Dermis blood vessel endothelial cell (primary cell): ENCODE measurements at regions not wholly inside any gene's neighbourhood (a gene's known extent, or its start where the extent isn't known, plus 50 kb on each side); places are given as distances from the start of the nearest gene placed in this dataset.
A peak's percentile ranks its signal among the peaks of the same experiment; 100 is the strongest.
"Not testable (repeated sequence)": the region's sequence is repeated elsewhere in the genome, so short reads cannot be mapped to it uniquely, and the experiment has no call there.

ENCODE experiments used
- DNase-seq: peaks from one replicate; pipeline ENCODE4 v3.0.0; 2010

DNA sequence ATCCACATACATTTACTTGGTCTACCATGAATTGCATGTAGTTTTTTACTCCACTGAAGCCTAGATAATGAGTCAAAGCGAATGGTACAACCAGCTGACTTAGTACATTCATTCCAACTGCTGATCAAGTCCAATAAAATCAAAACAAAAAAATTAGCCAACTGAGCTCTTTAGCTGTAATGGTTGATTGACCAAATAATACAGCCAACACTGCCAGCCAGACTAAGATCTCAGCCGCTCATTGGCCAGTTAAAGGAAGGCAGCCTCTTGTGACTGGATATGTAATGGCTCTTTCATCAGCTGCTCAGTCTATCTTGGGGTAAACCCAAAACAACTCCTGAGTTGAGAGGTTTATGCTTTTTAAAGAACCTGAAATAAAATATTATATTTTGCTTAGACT is 204.3 kb upstream of the RSPO3 start:
- no peak for DNase-seq

DNA sequence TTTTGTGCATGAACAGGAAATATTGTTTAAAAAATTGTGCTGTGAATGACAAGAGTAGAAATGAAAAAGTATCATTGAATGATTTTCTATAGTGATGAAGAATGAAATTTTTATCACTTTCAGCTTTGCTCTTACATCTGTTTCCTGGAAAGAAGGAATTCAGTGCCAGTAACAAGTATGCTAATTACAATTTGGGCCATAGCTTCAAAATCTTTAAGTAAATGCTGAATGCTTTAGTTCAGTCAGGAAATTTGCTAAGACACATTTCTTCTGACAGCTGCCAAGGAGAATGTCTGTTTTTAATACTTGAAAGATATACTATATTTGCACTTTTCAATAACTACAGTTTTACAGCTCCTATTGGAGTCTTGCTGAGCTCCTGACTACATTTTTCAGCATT is 203.7 kb upstream of the RSPO3 start:
- DNase-seq, result peak; percentile 29

DNA sequence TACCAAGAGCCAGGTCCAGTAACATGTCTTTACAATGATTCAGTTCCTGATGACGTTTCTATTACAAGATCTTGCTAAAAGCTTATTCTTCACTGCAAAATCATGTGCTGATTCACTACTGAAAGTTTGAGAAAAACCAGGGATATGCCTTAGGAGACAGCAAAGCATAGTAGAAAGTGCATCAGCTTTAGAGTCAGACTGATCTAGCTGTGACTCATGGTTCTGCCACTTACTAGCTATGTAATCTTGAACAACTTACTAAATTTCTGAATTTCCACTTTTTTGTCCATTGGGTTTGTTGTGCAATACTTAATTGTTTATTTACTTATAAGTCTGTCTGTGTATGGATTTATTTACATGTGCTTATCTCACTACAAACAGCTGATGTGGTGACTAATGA is 198.5 kb upstream of the RSPO3 start:
- DNase-seq, result peak; percentile 60

DNA sequence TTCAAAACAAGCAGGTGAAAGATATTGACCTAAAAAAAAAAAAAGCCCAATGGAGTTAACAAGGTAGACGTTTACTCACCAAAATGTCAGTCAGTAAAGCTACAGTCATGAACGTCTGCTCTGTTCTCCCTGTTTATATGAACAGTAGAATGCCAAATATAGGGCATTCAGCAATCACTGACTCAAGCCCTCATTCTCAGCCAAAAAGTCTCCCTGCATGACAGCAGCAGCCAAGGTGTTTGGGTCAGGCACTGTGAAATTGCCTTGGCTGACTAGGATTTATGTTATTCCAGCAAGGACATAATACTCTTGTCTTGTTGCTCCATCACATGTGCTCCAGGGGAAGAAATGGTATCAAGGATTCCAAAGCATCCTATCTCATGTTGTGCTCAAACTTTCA is 194.7 kb upstream of the RSPO3 start:
- DNase-seq, result no peak

DNA sequence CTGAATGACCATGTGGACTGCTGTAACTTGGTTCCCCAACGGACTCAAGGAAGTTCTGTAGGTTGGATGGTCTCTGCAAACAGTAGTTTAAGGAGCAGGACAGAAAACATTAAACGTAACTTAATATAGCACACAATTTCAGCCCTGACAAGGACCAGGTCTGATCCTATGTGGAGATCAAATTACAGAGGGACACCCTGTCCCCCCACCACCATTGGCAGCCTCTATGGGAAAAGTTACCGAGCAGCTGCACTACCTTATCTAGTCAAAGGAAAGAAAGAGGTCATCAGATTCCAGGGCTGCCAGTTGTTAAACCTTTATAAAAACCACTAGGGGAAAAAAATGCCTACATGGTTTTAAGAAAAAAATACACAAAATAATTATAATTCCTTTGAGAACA is 191.5 kb upstream of the RSPO3 start:
- no peak for DNase-seq

DNA sequence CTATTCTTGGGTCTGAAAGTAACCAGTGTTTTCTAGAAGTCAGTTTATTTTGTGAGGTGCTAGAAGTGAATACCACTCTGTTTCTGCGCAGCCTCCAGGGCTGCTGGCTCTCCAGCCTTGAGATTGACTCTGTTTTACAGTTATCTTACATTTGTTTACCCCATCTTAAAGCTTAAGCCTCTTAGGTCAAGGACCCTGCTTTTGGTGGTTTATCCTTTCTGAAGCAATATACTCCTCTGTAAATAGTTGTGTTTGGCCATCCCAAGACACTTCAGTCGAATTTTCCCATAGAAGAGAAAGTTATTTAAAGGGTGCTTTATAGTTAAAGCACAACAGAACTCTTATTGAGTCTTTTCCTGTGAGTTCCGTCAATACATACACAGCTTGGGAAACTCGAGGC is 190.6 kb upstream of the RSPO3 start:
- DNase-seq, result no peak

DNA sequence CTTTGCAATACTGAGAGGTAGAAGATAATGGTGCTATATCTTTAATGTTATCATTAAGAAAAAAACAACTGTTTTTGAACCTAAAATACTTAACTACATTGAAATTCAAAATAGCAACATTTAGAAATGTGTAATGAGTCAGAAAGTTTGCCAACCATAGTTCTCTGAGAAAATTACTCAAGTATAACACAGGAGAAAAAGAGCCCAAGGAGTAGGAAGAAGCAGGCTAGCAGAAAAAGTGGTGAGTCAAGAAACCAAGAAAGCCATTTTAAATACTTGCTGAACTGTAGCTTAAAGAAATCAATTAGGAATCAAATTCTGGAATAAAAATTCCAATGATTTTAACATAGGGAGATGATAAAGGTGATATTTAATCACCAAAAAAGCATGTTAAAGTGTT is 181.0 kb upstream of the RSPO3 start:
- no peak for DNase-seq

DNA sequence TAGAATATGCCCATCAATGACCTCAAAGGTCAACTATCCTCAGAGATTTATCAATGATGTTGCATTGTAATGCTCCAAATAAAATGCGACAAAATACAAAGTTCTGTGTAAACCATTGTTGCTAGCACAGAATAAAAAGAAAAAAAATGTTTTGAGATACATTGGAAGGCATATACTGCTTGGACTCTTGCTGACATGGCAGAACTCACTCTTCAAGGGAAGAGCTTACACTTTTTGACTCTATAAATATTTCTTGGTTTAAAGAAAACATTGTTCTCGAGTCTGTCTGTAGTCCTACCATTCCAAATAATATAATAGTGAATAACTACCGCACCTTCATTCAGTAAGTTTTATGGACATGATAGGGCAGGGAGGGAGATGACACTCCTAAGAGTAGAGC is 178.7 kb upstream of the RSPO3 start:
- DNase-seq, result no peak

DNA sequence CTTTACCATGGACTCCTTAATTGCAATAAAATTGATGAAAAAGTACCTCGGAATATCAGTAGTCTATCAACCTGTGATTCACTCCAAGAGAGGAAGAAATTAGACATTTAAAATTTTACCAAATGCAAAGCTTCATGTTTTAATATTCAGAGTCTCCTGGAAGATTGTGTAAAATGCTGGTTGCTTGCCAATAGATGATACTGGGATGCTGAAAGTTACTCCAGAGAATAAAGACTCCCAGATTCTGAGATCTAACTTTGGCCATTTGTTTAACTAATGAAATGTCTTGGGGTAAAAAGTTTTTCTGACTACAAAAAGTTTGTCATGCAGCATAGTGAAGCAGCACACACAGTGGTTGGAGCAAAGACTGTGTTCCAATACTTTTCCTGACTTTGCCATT is 176.7 kb upstream of the RSPO3 start:
- no peak for DNase-seq

DNA sequence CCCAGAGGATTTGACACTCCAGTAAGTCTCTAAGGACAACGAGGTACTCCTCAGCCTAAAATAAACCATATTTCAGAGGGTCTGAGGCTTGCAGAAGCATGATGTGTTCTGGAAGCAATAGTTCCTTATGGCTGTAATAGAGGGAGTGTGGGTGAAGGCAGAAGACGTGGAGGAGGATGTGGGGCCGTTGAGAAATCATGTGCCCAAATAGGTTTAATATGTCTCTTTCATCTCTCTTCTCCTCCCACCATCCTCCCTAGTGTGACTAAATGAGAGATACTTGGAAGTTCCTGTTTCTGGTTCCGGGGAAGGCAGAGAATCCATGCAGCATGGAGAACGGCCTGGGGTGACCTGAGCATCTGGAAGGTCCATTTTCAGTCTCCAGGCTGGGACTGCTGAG is 174.0 kb upstream of the RSPO3 start:
- DNase-seq, result no peak

DNA sequence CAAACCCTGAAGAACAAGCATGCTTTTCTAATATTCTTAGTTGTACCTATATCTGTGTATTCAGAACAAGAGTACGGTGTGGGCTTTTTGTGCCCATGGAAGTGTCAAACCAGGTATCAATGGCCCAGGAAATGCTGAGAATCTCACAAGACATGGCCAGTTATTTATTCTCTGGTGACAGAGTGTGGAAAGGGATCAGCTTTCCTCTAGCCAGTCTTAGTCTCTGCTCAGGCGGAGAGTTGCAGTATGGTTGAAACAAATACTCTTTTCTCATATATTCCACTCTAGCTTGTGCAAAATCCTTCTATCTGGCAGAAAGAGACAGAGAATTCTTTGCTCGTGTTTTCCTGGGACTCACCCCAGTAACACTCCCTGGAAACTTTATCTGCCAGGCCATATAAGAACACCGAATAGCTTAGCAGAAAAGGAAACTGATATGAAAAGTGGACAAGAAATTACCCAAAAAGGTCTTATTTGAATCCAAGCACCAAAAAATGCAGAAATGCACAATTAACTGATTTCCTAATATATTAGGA is 173.3 kb upstream of the RSPO3 start:
- DNase-seq, result no peak

DNA sequence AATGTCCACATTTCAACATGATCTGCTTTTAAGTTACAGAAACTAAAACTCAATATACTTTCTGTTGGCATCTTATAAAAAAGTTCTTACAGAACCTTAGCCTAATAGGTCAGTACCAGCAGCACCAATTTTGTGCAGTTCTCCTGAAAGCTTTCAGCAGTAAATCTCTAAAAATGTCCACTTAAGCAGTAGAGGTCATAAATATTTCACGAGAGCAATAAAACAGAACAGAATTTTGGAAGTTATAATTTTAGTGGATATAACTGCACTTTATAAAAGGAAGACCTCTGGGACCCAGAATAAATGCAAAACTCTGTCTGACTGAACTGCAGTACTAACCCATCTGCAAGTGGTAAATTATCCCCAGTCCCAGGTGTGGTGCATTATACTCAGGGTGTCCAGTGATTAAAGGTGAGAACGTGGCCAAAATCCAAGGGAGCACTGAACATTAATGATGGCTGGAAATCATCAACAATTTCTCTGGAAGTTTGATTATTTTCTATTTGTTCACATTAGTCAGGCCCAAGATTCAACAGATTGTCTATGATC is 172.6 kb upstream of the RSPO3 start:
- no peak for DNase-seq

DNA sequence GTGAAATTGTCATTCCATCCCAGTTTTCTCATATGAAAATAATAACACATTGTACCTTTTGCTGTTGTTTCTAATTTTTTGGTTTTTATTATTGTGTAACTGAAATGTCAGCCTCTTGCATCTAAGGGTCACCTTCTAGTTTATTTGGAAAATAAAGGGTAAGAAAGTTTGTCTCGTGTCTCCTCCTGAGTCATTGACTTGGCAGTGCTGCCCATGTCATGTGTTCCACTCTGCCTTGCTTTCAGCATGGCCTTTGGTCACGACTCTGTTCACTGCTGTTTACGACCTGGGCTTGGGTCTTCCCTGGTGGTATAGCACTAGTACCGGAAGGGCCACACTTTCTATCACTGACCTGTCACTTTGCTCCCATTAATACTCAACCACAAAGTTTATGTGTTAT is 171.4 kb upstream of the RSPO3 start:
- DNase-seq, result no peak

DNA sequence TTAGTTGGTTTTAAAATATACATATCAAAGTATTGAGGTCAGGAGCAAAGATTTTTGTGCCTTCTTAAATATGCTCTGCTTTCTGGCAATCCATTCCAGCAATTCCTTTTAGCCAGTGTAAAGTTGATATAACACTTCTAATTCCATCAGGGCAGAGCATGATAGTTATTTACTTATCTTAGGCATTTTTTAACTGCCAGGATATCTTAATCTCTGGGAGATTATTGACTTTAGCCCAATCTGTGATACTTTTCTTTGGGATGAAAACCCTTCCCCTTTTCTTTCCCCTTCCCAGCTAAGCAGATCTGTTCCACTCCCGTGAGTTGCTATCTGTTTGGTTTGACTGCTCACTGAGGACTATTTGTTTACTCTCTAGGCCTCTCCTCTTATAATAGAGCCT is 168.7 kb upstream of the RSPO3 start:
- no peak for DNase-seq

DNA sequence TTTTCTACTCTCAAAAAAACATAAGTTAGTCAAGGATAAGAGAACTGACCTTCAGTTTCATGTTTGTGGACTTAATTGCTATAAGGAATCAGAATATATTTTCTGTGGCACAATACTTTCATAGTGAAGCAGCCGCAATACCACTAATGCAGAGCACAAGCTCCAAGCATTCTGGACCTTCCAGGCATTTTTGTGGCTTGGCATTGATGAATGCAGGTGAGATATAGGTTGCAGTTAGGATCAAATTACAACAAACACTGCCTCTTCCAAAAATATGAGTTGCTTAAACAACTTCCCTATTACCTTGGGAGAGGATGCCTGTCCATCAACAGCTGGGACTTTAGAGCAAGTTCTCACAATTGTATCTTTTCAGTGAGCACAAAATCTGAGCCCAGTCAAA is 162.8 kb upstream of the RSPO3 start:
- no peak for DNase-seq

DNA sequence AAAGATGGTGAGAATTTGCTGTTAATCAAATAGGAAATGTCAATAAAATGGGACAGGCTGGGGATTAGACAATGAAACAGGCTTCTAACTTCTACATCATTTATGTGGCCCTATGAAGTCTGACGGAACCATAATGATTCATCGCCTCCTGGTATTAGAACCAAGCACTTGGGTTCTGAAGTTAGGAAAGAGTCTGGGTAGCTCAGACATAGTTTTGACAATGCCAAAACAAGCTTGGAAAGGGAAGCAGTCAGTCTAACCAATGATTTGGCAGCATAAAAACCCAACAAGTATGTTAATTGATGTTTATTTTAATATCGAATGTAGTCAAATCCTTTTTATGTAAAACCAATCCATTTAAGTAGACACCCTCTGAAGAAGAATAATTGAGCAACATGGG is 160.8 kb upstream of the RSPO3 start:
- no peak for DNase-seq

DNA sequence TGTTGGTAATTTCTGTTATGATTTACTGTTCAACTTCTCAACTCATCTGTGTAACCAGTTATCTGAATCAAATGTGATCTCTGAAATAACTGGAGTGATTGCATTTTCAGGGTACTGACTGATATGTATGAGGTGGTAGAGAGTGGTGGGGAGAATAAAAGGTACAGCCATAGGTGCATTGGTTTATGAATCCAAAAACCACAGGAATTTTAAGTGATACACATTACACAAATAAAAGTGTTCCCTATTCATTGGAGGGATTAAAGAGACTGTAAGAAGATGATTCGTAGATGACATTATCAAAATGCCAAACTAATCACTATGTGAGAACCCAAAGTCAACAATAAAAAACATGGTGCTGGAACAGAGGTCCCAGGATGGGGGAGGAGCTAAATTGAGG is 158.7 kb upstream of the RSPO3 start:
- DNase-seq, result no peak

DNA sequence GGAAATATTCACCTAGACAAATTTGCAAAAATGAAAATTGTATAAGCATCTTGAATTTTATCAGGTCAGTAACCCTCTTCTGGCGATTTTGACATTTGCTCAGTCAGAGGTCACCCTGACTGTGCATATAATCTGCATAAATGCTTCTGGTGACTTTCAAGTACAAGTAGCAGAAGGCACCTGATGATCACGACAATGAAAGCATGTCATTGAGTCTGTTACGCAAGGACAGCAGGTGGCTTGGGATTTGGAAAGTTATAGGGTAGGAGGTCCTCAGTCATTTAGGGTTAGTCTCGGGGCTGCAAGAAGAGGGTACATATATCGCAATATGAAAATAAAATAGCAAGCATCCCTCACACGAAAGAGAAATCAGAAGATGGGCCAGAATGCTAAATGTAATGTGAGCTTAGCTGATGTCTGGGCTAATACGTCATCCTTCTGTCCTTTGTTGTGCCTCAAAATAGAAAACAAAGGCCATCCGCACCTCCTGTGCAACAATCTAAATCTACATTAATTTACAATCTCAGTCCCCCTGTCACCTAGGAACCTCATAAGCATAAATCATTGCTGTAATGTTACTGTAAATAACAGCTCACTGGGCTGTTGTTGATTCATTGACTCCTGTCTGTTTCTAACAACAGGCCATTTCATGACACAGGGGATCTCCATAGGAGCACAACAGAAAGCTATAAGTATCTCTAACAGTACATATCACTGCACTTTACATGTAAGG is 155.2 kb upstream of the RSPO3 start:
- DNase-seq, result no peak

DNA sequence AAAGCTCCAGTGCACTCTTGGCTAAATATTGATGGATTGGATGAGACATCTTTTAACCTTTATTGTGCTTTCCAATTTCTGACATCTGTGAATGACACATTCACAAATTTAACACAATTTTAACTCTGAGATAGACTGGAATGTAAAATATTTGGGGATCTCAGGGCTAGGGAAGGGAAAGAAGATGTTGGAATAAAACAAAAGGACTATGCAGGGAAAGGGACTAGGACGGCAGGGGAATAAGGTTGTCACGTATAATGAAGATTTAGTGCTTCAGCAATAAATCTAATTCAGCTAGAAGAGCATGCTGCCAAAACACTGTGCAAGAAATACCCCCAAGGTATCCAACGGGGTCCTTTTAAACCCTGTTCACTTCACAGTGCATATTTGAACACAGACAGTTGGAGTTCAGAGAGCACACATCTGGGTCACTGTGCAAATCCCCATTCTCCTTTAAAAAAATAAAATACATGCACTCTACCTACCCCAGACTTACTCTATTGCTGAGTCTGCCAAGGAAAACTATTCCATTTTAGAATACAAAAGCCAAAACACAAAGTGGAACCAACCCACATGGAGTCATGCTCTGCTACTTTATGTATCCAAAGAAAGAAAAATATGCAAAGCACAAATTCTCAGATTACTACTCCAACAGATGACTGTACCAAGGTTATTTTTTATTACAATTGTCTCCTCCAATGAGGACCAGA is 151.0 kb upstream of the RSPO3 start:
- DNase-seq, result no peak

DNA sequence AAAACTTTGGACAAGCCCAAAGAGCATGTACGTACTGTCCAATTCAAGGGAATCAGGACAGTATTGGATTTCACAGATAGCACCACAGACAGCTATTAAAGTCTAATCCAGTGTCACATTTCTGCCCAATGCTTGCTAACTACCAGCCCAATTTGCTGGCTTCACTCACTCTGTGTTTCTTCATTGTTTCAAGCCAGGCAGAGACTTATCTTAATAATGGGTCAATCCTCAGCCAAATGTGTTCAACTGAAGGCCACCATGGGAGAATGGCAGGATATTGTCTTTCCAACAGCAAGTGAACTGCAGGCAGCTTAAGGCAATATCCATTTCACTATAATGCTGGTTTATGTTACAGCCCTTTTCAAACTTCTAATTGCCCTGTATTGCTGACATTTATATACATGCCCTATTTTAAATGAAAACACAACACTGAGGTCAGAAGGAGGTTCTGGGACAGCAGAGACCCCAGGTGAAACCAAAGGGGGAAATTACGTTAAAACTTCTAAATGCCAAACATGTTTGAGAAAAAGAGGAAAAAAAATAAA is 142.1 kb upstream of the RSPO3 start:
- DNase-seq, result no peak

DNA sequence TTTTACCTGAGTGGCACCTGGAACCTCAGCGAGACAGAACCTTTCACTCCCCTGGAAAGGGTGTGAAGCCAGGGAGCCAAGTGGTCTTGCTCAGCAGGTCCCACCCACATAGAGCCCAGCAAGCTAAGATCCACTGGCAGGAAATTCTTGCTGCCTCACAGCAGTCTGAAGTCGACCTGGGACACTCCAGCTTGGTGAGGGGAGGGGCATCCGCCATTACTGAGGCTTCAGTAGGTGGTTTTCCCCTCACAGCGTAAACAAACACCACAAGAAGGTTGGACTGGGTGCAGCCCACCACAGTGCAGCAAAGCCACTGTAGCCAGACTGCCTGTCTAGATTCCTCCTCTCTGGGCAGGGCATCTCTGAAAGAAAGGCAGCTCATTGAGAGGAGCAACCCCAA is 134.7 kb upstream of the RSPO3 start:
- DNase-seq, result no peak

DNA sequence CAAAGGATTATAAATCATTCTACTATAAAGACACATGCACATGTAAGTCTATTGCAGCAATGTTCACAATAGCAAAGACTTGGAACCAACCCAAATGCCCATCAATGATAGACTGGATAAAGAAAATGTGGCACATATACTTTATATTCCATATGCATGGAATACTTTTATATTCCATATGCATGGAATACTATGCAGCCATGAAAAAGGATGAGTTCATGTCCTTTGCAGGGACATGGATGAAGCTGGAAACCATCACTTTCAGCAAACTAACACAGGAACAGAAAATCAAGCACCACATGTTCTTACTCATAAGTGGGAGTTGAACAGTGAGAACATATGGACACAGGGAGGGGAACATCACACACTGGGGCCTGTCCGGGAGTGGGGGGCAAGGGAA is 130.3 kb upstream of the RSPO3 start:
- not testable (repeated sequence) for DNase-seq

DNA sequence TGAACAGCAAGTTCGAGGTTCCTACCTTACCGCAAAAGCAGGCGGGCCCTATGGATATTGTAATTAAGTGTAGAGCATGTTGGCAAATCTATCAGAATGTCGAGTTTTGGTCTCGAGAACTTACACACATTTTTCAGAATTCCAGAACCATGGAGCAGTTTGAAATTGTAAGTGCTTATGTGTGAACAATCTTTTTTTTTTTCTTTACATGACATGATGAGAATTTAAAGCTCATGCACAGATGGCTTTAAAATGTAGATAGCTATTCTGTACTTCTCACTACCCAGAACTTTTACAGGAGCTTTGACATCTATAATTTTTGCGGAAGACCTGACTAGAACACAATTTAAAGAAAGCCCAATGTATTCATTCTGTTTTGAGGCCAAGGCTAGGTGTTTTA is 117.8 kb upstream of the RSPO3 start:
- DNase-seq, result no peak

DNA sequence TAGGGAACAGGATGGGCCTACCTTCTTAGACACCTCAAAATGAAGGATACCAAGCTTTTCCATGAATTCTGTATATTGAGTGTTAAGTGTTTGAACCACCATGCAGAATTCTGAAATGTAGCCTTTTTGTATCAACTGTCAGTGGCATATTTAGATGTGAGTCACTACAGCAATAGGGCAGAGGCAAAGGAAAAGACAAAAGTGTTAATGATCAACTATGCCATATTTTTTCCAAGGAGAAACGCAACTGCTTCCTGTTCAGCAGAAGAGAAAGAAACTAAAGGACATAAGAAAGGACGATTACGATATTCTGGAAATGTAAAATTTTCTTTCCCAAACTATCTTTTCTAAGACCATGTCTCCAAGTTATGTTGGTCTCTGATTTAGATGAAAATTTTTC is 104.6 kb upstream of the RSPO3 start:
- DNase-seq, result no peak
